GM20000 (cell line): ENCODE measurements at regions not wholly inside any gene's neighbourhood (a gene's known extent, or its start where the extent isn't known, plus 50 kb on each side); places are given as distances from the start of the nearest gene placed in this dataset.

Experiments used
- DNase-seq: peaks from one replicate; pipeline ENCODE4 v3.0.0; 2012; ENCODE audit warnings: low spot score
- CTCF ChIP-seq: IDR thresholded peaks from 2 replicates; pipeline ENCODE4 v1.5.1; 2012; ENCODE audit warnings: mild to moderate bottlenecking, control low read depth; ENCODE audit errors: extremely low read depth, missing control alignments

GRCh38 chr6:168719901-168720300 is 278.9 kb downstream of the SMOC2 start:
- DNase-seq: no peak
- no peak for TF ChIP-seq CTCF

- DNase-seq: no peak
- TF ChIP-seq CTCF: no peak
Observed at GRCh38 chr6:168718821-168719475, 278.0 kb downstream of the SMOC2 start.
